Left kidney (tissue), 1 donor: ENCODE measurements at regions not wholly inside any gene's neighbourhood (a gene's known extent, or its start where the extent isn't known, plus 50 kb on each side); places are given as distances from the start of the nearest gene placed in this dataset.

Source experiments
- DNase-seq: peaks from one replicate; pipeline ENCODE4 v3.0.0-alpha.2; 2013

- DNase-seq, result no peak
These were observed 1032.7 kb downstream of the ADGRL3 start for GRCh38 chr4:62232814-62233213.

- DNase-seq, result no peak
These were observed 1031.9 kb downstream of the ADGRL3 start for GRCh38 chr4:62231994-62232393.

GRCh38 chr4:62226082-62226481 is 1026.0 kb downstream of the ADGRL3 start:
- DNase-seq, result no peak

- no peak for DNase-seq
These were observed 1022.0 kb downstream of the ADGRL3 start for GRCh38 chr4:62222121-62222520.

GRCh38 chr4:62210486-62210885 is 1010.4 kb downstream of the ADGRL3 start:
- no peak for DNase-seq

GRCh38 chr4:62209757-62210485 is 1009.8 kb downstream of the ADGRL3 start:
- DNase-seq, result no peak

- DNase-seq, result no peak
These were observed 1008.8 kb downstream of the ADGRL3 start for GRCh38 chr4:62208921-62209320.

- no peak for DNase-seq
These were observed 1004.0 kb downstream of the ADGRL3 start for GRCh38 chr4:62204136-62204535.

GRCh38 chr4:62199291-62199810 is 999.2 kb downstream of the ADGRL3 start:
- no peak for DNase-seq

- no peak for DNase-seq
These were observed 996.2 kb downstream of the ADGRL3 start for GRCh38 chr4:62196338-62196737.

- DNase-seq, result no peak
These were observed 994.2 kb downstream of the ADGRL3 start for GRCh38 chr4:62194342-62194741.

- no peak for DNase-seq
These were observed 993.6 kb downstream of the ADGRL3 start for GRCh38 chr4:62193761-62194160.

- no peak for DNase-seq
These were observed 991.5 kb downstream of the ADGRL3 start for GRCh38 chr4:62191451-62192240.

- DNase-seq, result no peak
These were observed 970.1 kb downstream of the ADGRL3 start for GRCh38 chr4:62170235-62170634.

GRCh38 chr4:62168681-62169080 is 968.6 kb downstream of the ADGRL3 start:
- no peak for DNase-seq

GRCh38 chr4:62162606-62163005 is 962.5 kb downstream of the ADGRL3 start:
- no peak for DNase-seq

- no peak for DNase-seq
These were observed 961.3 kb downstream of the ADGRL3 start for GRCh38 chr4:62161446-62161845.

GRCh38 chr4:62159876-62160275 is 959.8 kb downstream of the ADGRL3 start:
- DNase-seq, result no peak

- DNase-seq, result no peak
These were observed 959.2 kb downstream of the ADGRL3 start for GRCh38 chr4:62159306-62159705.

- no peak for DNase-seq
These were observed 956.1 kb downstream of the ADGRL3 start for GRCh38 chr4:62156205-62156604.

- no peak for DNase-seq
These were observed 945.1 kb downstream of the ADGRL3 start for GRCh38 chr4:62145276-62145675.

- no peak for DNase-seq
These were observed 944.3 kb downstream of the ADGRL3 start for GRCh38 chr4:62144431-62144830.

GRCh38 chr4:62135565-62136156 is 935.5 kb downstream of the ADGRL3 start:
- DNase-seq, result no peak
